ENCODE measurements at regions not wholly inside any gene's neighbourhood (a gene's known extent, or its start where the extent isn't known, plus 50 kb on each side); places are given as distances from the start of the nearest gene placed in this dataset.

DNA sequence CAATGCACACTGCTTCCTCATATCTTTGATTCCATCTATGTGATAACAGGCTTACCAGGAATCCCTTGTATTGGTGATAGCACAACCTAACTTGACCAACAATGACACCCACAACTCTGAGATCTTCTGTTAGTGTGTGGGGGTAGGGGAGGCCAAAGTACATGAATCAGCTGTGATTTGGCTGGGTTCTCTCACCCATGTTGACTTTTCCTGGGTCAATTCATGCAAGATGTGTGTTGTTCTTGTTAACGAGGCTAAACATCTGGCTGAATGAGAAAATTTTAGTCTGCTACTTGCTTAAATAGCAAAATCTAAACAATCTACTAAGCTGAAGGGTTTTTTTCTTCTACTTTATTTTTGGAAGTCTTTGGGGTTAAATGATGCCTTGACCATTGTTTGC, 341.2 kb upstream of the SLC14A2 start:
- no peak for DNase-seq

DNA sequence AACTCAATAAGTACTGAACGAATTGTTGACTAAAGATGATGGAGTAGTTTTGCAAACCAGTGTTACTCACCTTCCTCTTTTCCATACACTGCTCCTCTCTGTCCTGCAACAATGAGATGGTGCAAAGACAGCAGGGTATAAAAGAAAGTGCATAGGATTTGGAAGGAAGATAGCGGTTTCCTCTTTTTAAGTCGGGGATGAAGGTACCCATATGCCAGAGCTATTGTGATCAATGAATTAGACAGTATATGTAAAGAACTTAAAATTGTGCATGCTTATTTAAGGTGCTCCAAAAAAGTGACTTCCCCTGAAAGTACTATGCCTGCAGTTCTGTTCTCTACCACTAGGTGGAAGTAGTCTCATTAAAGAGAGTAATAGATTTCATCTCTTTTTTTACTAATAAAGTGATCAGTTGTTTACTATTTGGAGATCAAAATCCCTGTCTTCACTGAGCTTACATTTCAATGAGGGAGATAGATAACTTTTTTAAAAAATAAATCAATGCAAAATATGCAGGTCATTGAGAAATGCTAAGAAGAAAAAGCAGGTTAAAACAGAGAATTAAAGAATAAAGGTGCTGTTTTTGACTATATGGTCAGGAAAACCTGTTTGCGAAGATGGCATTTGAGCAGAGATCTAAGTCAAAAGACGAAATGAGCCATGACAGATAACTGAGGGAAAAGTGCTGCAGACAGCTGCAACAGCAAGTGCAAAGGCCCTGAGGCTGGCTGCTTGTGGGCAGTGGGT, 339.7 kb upstream of the SLC14A2 start:
- DNase-seq = peak; percentile 55

DNA sequence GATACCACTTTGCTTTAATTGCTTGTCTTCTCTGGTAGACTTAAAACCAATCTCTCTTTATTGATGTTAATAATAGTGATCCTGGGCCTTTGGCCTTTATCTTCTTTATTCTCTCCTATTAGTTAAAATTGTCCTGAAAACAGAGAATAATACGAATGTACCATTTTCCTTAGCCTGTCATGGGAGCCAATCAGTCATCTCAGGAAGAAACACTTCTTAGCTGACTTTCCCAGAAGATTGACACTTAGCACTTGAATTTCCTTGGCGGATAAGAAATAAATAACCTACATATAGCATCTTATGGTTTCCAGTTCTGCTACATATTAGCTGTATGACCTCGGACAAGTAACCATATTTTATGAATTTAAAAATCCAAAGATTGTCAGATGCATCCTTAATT, 338.4 kb upstream of the SLC14A2 start:
- no peak for DNase-seq

DNA sequence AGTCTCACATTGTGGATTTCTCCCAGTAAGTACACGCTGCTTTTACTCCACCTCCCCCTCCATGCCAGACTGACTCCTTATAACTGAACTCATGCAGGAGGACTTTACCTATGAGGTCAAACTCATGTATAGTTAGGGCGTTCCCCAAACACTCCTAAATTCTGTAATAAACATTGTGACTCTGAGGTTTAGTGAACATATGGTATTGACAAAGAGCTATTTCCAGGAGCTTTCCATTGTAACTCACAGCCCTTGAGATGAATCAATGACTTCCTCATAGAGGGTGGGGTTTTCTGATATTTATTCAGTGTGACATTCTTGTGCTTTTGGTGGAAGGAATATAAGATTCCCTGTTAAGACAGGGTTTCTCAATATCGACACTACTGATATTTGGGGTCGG, 337.4 kb upstream of the SLC14A2 start:
- DNase-seq = peak; percentile 65

DNA sequence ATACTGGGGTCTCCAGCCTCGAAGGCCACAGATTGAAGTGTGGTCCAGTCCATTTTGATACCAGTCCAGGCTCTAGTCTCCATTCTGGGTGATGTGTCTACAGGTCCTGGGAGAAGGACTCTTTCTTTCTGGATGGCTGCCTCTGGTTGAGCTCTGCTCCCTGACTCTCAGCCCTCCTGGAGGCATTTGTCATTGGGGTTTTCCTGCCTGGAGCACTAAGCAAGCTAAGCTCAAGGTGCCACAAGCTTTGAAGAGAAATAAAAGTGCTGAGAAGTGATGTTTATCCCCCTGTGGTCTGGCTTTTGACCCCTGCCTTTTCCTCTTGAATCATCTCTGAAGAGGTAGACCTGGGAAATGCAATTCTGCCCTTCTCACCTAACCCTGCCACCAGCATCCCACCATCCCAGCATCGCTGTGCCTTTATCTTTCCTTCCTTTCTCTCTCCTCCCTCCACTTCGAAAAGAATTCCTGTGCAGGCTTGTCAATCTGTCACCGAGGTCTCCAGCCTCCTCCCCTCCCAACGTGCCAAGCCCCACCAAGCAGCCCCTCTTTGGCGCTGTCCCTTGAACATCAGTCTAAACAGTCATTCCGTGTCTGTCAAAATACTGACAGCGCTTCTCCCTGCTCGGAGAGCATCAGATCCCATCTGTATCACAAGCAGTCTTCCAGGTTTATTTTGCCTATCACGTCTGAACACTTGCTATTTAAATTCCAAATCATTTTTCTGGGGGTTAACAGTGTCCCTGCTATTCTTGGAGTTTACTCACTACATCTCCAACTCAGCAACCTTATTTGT, 334.6 kb upstream of the SLC14A2 start:
- DNase-seq = no peak

DNA sequence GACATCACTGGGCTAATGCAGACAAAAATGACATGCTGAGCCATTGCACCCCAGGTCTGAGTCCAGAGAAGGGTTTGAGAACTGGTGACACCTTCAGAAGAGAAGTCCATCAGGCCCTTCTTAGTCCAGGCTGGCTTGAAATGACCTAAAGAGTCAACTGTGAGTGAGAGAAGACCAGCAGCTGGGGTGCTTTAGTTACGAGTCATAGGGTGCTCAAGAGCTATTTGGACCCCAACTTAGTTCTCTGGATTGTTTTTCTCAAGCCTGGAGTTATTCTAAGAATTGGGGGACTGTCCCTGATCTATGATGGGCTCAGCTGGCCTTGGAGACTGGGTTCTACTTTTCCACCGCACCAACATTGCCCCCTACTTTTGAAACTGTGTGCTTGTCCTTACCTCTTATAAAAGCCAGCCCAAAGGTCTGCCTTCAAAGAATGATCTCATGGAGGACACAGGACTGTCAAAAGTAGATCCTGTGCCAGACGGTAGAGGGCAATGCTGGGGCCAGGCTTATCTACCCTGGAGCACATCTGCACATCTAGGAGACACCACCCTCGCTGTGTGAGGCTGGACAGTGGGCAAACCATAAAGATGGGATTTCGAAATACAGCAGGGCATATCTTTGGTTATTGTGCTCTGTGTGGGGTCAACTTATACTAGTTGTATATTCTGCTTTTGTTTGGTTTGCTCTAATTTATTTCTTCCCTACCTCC, 333.0 kb upstream of the SLC14A2 start:
- no peak for DNase-seq

DNA sequence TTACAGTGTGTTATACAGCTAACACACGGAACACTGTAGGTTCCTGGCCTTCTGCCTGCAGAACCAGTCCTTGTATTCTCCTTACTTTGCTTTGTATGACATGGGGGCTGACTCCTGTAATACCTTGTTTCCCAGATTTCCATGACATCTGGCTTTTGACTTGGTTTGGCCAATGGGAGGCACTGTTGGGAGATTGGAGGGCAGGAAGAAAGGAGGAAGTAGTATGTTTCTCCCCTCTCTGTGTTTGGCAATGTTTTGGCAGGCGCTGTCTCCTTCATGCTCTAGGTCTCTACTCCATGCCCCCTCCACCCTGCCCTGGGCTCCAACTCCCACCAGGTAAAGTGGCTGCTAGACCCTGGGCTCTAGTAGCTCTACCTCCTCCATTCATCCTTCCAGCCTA, 331.1 kb upstream of the SLC14A2 start:
- peak; percentile 23 for DNase-seq

DNA sequence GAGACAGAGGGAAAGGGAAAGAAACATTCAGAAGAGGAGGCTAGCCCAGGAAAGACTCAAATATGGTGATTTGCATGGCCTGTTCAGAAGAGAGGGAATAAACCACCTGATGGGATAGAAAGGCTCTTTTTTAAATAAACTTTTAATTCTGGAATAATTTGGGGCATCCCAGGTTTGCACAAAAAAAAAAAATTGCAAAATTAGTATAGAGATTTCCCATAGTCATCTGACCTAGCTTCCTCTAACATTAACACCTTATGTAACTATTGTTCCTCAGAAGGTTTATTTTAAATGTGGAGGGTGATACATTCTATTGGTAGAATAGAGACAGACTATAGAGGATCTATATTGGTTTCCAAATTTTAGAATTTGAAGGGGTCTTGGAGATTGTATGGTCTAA, 330.4 kb upstream of the SLC14A2 start:
- peak; percentile 42 for DNase-seq

DNA sequence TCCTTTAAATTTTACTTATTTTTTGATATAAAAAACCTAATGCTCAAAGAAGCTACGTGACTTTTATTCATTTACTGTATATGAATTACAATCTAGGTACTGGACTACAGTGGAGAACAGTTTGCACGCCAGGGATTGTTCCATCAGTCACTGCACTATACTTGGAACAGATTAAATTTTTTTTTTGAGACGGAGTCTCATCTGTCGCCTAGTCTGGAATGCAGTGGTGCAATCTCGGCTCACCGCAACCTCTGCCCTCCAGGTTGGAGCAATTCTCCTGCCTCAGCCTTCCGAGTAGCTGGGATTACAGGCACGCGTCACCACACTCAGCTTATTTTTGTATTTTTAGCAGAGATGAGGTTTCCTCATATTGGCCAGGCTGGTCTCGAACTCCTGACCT, 330.0 kb upstream of the SLC14A2 start:
- no peak for DNase-seq

DNA sequence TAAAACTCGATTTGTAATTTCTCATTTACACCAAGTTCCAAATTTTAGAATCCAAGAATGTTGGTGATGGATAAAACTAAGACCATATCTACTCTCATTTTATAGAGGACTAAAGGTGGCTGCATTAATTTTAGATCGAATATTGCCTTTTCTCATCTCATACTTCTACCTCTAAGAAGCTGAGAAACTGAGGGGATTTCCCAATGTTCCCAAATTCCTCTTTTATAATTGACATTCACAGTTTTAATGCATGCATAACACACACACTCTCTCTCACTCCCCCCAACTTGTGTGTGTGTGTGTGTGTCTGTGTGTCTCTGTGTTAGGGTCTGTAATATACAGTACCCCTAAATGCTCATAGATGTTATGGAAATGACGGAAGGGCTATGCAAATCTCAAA, 328.8 kb upstream of the SLC14A2 start:
- DNase-seq = peak; percentile 25

DNA sequence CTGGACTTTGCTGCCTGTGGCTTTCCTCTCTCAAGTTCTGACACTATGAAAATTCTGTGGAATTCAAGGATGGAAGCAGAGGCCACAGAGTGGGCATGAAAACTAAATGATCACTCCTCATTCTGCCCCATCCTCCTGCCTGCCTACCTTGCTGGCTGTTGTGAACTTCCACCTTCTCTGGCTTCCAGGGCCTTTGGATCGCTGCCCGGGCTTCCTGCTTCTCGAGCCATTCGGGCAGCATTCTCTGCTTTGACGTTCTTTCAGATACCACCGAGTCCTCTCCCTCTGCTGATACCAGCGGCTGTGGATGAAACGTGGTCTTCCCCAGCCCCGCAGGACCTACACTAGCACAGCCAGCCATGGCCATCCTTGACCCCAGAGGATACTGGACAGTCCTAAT, 327.7 kb upstream of the SLC14A2 start:
- DNase-seq = no peak

DNA sequence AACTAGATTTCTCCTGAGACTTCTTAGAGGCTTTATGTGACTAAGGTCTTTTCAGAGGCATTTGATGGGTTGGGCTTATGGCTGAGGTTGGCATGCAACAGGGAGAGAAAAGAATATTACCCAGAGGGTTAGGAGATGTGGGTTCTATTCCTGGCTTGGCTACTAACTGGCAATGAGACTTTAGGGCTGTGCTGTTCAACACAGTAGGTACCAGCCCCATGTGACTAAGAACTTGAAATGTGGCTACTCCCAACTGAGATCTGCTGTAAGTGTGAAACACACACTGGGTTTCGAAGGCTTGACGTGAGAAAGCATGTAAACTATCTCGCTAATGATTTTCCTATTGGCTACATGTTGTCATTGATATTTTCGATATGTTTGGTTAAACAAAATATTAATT, 324.9 kb upstream of the SLC14A2 start:
- no peak for DNase-seq

DNA sequence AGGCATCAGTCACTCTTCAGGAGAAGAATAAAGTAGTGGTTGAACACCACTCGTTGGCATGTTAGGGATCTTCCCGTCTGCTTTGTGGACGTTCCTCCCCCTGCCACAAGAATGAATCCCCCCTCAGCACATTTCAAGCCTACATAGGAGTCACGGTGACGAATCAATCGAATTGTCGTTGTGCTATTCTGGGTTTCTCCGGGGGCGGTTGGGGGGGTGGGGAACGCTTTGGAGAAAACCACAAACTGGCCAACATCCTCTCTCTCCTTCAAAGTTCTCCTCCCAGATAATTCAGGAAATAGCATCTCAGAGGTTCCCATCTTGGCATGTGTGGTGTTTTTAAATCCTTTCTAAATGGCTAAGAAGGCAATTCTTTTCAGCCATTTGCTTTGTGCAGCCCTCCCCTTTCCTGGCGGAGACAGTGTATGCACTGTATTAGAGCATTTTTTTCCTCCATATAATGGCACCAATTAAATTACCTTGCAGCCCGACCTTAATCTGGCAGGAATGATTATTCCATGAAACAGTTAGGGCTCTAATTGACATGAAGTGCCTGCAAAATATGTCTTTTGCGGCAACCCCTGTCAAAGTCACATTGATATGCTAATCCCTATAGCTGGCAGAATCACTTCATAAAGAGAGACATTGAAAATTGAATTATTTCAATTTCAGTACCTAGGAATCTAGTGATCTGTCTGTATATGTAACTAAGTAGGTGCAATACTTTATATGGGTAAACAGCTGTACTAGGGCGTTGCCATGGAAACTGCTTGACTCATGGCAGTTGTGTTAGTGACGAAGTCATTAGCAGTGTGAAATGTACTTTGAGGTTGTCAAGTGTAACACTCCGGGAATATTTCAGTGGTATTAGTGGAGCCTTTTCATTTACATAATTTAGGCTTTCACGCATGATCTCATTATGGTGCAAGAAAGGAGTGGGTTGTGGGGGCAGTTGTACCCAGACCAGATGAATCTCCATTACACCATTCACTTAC, 323.4 kb upstream of the SLC14A2 start:
- DNase-seq = peak; percentile 93

DNA sequence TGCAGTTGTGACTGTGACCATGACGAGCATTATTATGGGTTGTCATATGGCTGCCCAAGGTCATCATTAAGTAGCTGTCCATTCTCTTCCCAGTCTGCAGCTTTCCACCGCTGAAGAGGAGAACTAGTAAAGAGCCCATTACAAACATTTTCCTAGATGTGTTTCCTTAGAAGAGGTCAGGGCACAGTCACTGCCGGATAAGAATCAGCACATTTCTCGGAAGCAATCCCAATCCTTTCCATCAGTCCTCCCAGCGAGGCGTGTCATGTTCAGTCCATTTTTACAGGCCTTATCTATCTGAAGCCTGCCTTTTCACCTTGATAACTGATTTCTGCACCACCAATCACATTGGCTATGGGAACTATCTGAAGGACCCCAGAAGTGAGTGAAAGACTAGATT, 319.9 kb upstream of the SLC14A2 start:
- DNase-seq = no peak

DNA sequence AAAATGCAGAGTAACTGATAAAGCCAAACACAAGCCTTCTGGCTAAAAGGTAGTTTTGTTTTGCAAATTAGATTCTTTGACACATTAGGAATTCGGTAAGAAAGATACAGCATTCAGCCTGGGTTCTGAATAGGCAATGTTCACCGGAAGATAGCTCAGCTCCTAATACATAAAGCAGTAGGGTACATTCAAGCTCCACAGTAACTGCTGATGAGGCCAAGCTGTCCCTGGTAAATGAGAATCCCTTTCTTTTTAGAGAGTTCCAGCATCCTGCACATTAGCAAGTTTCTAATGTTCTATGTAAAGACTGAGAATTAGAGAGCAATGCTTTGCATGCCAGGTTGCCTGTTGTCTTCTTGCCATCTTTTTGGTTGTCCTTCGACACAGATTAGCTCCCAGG, 316.3 kb upstream of the SLC14A2 start:
- no peak for DNase-seq

DNA sequence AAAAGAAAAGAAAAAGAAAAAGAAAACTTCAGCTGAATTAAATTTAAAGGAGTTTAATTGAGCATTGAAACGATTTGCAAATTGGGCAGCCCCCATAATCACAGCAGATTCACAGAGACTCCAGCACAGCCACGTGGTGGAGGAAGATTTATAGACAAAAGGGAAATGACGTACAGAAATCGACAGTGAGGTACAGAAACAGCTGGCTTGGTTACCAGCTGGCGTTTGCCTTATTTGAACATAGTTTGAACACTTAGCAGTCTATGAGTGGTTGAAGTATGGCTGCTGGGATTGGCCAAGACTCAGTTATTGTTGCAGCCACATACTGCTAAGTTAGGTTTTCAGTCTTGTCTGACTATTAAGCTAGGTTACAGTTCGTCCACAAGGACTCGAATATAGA, 312.2 kb upstream of the SLC14A2 start:
- DNase-seq = no peak

DNA sequence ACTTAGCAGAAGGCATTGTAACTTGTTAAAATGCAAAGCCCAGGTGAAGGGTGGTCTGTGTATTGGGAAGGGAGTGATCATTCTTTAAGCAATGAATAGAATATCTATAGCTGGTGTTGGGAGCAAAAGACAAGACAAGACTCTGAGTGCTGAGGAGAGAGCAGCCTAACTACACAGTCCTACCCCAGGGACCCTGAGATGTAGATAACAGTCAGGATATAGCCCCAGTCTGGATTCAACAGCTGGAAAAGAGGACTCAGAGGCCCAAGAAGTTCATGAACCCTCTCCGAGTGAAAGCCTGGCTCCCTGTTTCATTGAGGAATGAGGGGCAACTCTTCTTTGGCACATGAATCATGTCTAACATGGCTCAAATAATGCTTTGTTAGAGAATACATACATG, 310.7 kb upstream of the SLC14A2 start:
- no peak for DNase-seq

DNA sequence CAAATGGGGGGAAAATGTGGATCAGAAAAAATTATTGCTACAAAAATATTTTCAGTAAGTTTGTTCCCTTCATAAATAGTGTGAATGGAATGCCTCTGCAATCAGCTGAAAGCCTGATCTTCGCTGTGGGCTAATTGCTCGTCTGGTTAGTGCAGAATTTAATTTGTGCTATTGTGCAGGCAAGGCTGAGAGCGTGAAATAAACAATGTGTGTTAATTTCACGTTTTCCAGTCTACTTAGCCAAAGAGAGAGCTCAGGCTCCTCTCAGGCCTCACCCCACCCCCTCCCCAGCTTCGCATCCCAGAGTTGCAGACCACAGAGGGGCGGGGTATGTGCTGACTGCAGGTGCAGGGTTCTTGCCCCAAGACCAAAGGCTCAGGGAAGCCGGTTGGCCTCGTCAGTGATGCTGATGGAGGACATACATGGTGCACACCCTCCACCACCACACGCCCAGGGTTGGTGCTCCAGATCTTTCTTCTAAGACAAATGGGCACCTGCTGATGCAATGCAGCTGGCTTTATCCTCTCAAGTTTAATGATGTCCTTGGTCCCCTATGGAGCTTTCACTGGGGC, 302.6 kb upstream of the SLC14A2 start:
- no peak for DNase-seq

DNA sequence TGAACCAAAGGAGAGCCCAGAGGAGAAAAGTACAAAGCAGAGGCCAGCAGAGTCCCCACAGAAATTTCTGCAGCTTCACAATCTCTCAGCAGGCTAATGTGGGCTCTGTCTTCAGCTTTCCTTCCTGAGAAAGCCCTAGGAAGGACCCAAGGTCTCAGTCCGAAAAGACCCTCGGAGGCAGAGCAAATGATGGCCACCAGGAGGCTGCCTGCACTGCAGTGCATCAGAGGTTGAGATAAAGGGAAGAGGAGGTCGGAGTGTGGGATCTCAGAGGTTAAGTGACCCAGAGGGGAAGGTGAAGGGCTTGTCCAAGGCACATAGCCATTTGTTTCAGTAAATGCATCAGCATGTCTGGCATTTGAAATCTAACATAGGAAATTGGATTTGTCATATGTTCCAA, 299.1 kb upstream of the SLC14A2 start:
- no peak for DNase-seq

DNA sequence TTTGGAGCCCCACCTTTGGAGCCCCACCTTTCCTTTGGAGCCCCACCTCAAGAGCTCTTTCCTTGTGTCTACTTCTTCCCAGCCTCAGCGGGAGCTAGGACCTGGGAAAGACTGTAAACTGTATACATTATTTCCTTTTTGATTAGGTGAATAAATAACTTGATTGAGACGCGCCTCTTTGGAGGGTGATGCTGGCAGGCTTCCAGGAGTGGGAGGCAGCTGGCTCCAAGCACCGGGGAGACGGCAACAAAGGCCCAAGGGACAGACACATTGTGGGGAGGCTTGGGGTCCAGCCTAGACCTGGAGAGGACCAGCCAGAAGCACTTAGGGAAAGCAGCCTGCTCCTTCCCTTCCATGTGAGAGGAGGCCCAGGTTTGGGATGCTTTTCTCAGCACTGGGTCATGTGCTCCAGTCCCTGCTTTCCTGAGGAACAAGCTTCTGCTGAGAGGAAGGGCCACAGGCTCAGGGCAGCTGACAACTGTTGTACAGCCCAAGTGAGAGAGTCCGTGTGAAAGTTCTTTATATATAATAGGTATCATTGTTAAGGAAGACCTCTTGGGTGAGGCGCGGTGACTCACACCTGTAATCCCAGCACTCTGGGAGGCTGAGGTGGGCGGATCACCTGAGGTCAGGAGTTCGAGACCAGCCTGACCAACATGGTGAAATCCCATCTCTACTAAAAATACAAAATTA, 297.2 kb upstream of the SLC14A2 start:
- no peak for DNase-seq

DNA sequence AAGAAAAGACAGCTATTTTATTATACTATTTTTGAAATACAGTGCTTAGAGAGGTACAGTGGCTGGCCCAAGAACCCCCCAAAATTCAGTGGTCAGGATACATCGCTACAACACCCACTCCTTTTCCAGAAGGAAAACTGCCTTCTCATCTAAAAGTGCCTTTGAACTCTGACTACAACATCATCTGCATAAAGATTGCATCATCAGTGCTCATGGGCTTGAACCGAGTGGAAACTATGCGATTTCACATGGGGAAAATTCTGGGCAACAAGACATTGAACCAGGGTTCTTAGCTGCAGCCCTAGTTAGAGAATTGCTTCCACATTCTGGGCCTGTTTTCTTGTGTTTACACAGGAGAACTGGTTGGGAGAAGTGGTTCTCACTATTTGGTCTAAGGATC, 294.6 kb upstream of the SLC14A2 start:
- peak; percentile 23 for DNase-seq

DNA sequence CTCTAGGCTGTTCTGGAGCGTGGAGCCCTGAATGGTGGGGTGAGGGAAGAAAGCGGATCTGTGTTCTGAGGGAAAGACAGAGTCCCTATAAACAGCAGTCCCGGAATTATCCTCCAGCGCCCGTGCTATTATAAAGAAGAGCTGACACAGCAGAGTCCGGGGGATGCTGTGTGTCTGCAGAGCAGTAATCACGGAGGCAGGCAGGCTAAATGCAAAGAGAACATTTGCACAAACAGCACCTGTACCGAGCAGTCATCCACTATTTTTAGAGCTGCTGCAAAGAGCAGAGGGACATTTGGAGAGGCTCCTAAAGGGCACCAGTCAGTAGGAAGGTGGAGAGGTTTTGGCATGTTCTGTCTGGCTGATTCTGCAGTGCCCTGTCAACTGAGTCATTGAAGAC, 293.8 kb upstream of the SLC14A2 start:
- no peak for DNase-seq

Data from inflammatory macrophage treated with lipopolysaccharide for 4 hours (primary cell).